IMR-90 (cell line): ENCODE measurements at regions not wholly inside any gene's neighbourhood (a gene's known extent, or its start where the extent isn't known, plus 50 kb on each side); places are given as distances from the start of the nearest gene placed in this dataset.

Source experiments
- ATAC-seq: fragments of 200-7000 bp; cut with Tn5 transposase; 2 replicates; pipeline ENCODE4 v1.9.1; 2020; ENCODE audit warnings: low read depth, mild to moderate bottlenecking, moderate library complexity
- BruUV-seq: library from RNA; stranded (reverse); fragments of 400-500 nt; replicated peaks from 2 replicates; lab custom pipeline; 2021; lab: Mats Ljungman, UMichigan
- CTCF ChIA-PET: fragments of 300-600 bp; formaldehyde crosslinking; extraction: SDS; loops from one replicate; lab custom pipeline; 2021; ENCODE audit warnings: antibody characterized with exemption; lab: Yijun Ruan, JAX
- POLR2A ChIA-PET: fragments of 300-600 bp; sonication (Branson Sonifier 250); formaldehyde crosslinking; loops from one replicate; lab custom pipeline; 2022; ENCODE audit warnings: antibody characterized with exemption; ENCODE audit not compliant: unreplicated experiment; lab: Charles Lee
- DNase-seq: peaks from one replicate; pipeline ENCODE4 v3.0.0; 2013
- H2AFZ ChIP-seq: replicated peaks from 2 replicates; pipeline ENCODE3; 2013; ENCODE audit warnings: low read length, mild to moderate bottlenecking; ENCODE audit not compliant: poor library complexity
- H2AK5ac ChIP-seq: 2 replicates; pipeline ENCODE4 v1.6.1; 2013; ENCODE audit warnings: low read depth, low read length, inconsistent platforms
- H2AK9ac ChIP-seq: replicated peaks from 2 replicates; pipeline ENCODE3; 2013; ENCODE audit warnings: mild to moderate bottlenecking, low read depth, low read length, moderate library complexity; ENCODE audit not compliant: poor library complexity
- H2BK120ac ChIP-seq: 2 replicates; pipeline ENCODE4 v1.6.1; 2013; ENCODE audit warnings: low read depth, low read length, inconsistent platforms
- H2BK15ac ChIP-seq: 3 replicates; pipeline ENCODE4 v1.6.1; 2013; ENCODE audit warnings: low read depth, low read length, inconsistent platforms
- H2BK20ac ChIP-seq: 2 replicates; pipeline ENCODE4 v1.6.1; 2013; ENCODE audit warnings: low read depth, mild to moderate bottlenecking, inconsistent platforms, low read length, moderate library complexity
- H2BK5ac ChIP-seq: 2 replicates; pipeline ENCODE4 v1.6.1; 2013; ENCODE audit warnings: mild to moderate bottlenecking, low read depth, low read length, inconsistent platforms; ENCODE audit not compliant: poor library complexity, severe bottlenecking
- H3K14ac ChIP-seq: replicated peaks from 2 replicates; pipeline ENCODE4 v1.6.1; 2013; ENCODE audit warnings: low read depth, low read length, inconsistent platforms
- H3K18ac ChIP-seq: 2 replicates; pipeline ENCODE4 v1.6.1; 2013; ENCODE audit warnings: low read depth, low read length, control low read depth
- H3K23ac ChIP-seq: 2 replicates; pipeline ENCODE4 v1.6.1; 2013; ENCODE audit warnings: low read depth, low read length, inconsistent platforms
- H3K27ac ChIP-seq: 2 replicates; pipeline ENCODE4 v1.5.1; 2013; ENCODE audit warnings: mild to moderate bottlenecking, control low read depth, low read length; ENCODE audit not compliant: insufficient read depth
- H3K27me3 ChIP-seq: 2 replicates; pipeline ENCODE4 v1.6.1; 2013; ENCODE audit warnings: low read length; ENCODE audit not compliant: control insufficient read depth, insufficient read depth
- H3K36me3 ChIP-seq: 2 replicates; pipeline ENCODE4 v1.6.1; 2013; ENCODE audit warnings: low read length, mixed read lengths; ENCODE audit not compliant: control insufficient read depth, insufficient read depth
- H3K4ac ChIP-seq: 2 replicates; pipeline ENCODE4 v1.6.1; 2013; ENCODE audit warnings: low read depth, low read length, inconsistent platforms
- H3K4me1 ChIP-seq: 2 replicates; pipeline ENCODE4 v1.6.1; 2013; ENCODE audit warnings: low read length, mixed read lengths; ENCODE audit not compliant: control insufficient read depth, insufficient read depth
- H3K4me2 ChIP-seq: 2 replicates; pipeline ENCODE4 v1.6.1; 2013; ENCODE audit warnings: low read depth, mild to moderate bottlenecking, control low read depth, low read length, moderate library complexity
- H3K4me3 ChIP-seq: 2 replicates; pipeline ENCODE4 v1.5.1; 2013; ENCODE audit warnings: low read depth, mild to moderate bottlenecking, control low read depth, low read length, moderate library complexity; ENCODE audit not compliant: insufficient read depth
- H3K56ac ChIP-seq: 2 replicates; pipeline ENCODE4 v1.6.1; 2013; ENCODE audit warnings: low read length, inconsistent platforms; ENCODE audit not compliant: insufficient read depth; ENCODE audit errors: extremely low read depth
- H3K79me1 ChIP-seq, 2 experiments: 2 replicates each; pipeline ENCODE4 v1.6.1; 2013; ENCODE audit warnings: low read length in 2 of 2, inconsistent platforms in 1 of 2, low read depth in 1 of 2
- H3K9ac ChIP-seq: 2 replicates; pipeline ENCODE4 v1.6.1; 2013; ENCODE audit warnings: low read depth, low read length, control low read depth
- H3K9me1 ChIP-seq: 2 replicates; pipeline ENCODE4 v1.6.1; 2013; ENCODE audit warnings: low read length, inconsistent platforms; ENCODE audit not compliant: insufficient read depth
- H3K9me3 ChIP-seq: 2 replicates; pipeline ENCODE4 v1.6.1; 2013; ENCODE audit warnings: low read length; ENCODE audit not compliant: control insufficient read depth, insufficient read depth
- H4K20me1 ChIP-seq: 2 replicates; pipeline ENCODE4 v1.6.1; 2013; ENCODE audit warnings: low read length, inconsistent platforms; ENCODE audit not compliant: insufficient read depth
- H4K5ac ChIP-seq: 2 replicates; pipeline ENCODE4 v1.6.1; 2013; ENCODE audit warnings: mild to moderate bottlenecking, low read depth, low read length, control low read depth
- H4K8ac ChIP-seq, 2 experiments: 2 replicates each; pipeline ENCODE4 v1.6.1; 2013; ENCODE audit warnings: low read depth in 2 of 2, low read length in 2 of 2, control low read depth in 1 of 2, inconsistent platforms in 1 of 2
- H4K91ac ChIP-seq: 2 replicates; pipeline ENCODE4 v1.6.1; 2013; ENCODE audit warnings: low read depth, low read length, inconsistent platforms; ENCODE audit not compliant: insufficient read depth
- BHLHE40 ChIP-seq: fragments of 150-350 bp; IDR thresholded peaks from 2 replicates; pipeline ENCODE4 v1.6.1; 2016; ENCODE audit warnings: mild to moderate bottlenecking, low read depth, low read length
- CEBPB ChIP-seq: IDR thresholded peaks from 2 replicates; pipeline ENCODE4 v1.6.1; 2012; ENCODE audit warnings: low read depth, low read length, improper control_type of control experiment
- CTCF ChIP-seq: conservative IDR thresholded peaks from 2 replicates; pipeline ENCODE4 v1.5.1; 2012; ENCODE audit warnings: mild to moderate bottlenecking, low read depth, low read length, improper control_type of control experiment
- ELK1 ChIP-seq: fragments of 150-350 bp; IDR thresholded peaks from 2 replicates; pipeline ENCODE4 v1.6.1; 2016; ENCODE audit warnings: low read depth, mild to moderate bottlenecking, low read length, moderate library complexity, borderline replicate concordance
- FOS ChIP-seq: fragments of 150-350 bp; IDR thresholded peaks from 2 replicates; pipeline ENCODE4 v1.6.1; 2016; ENCODE audit warnings: low read depth, low read length
- MAFK ChIP-seq: IDR thresholded peaks from 2 replicates; pipeline ENCODE4 v1.6.1; 2012; ENCODE audit warnings: low read depth, low read length, improper control_type of control experiment
- MAZ ChIP-seq: IDR thresholded peaks from 2 replicates; pipeline ENCODE4 v1.6.1; 2012; ENCODE audit warnings: low read depth, mild to moderate bottlenecking, low read length, improper control_type of control experiment, moderate library complexity, borderline replicate concordance
- MXI1 ChIP-seq: IDR thresholded peaks from 2 replicates; pipeline ENCODE4 v1.6.1; 2012; ENCODE audit warnings: low read depth, mild to moderate bottlenecking, low read length, moderate library complexity, borderline replicate concordance
- NFE2L2 ChIP-seq: fragments of 150-350 bp; IDR thresholded peaks from 2 replicates; pipeline ENCODE4 v1.6.1; 2016; ENCODE audit warnings: low read depth, mild to moderate bottlenecking, low read length
- POLR2A ChIP-seq: IDR thresholded peaks from 2 replicates; pipeline ENCODE4 v1.6.1; 2012; ENCODE audit warnings: mild to moderate bottlenecking, low read depth, low read length
- RCOR1 ChIP-seq: IDR thresholded peaks from 2 replicates; pipeline ENCODE4 v1.6.1; 2012; ENCODE audit warnings: mild to moderate bottlenecking, low read length, improper control_type of control experiment; ENCODE audit not compliant: insufficient replicate concordance
- RFX5 ChIP-seq: IDR thresholded peaks from 2 replicates; pipeline ENCODE4 v1.8.0; 2012; ENCODE audit warnings: low read depth, mild to moderate bottlenecking, low read length, moderate library complexity
- SMC3 ChIP-seq: fragments of 150-350 bp; IDR thresholded peaks from 2 replicates; pipeline ENCODE4 v1.6.1; 2016; ENCODE audit warnings: low read depth, mild to moderate bottlenecking, antibody characterized with exemption, low read length, moderate library complexity
- WGBS, 2 experiments: methylation state at CpG; one replicate each; pipeline versions ENCODE4 v1.1.5 to v1.1.7; 2013; ENCODE audit warnings: missing lambda C conversion rate in 2 of 2; ENCODE audit not compliant: insufficient read length in 1 of 2; ENCODE audit errors: extremely low coverage in 2 of 2; 5-methylcytosine and 5-hydroxymethylcytosine counted together
- dilution Hi-C: fragments of 300-500 bp; cut with HindIII; formaldehyde crosslinking; loops from one replicate; pipeline ENCODE4 v1.14.3; 2018; ENCODE audit warnings: low sequenced_read_pairs; ENCODE audit not compliant: unreplicated experiment
- in situ Hi-C: fragments of 300-500 bp; cut with MboI; formaldehyde crosslinking; loops from 3 replicates; pipeline ENCODE4 v1.14.3; 2019; ENCODE audit warnings: low sequenced_read_pairs, inconsistent platforms, mixed read lengths
- intact Hi-C: fragments of 100-400 bp; cut with micrococcal nuclease; formaldehyde crosslinking; loops from 2 replicates; pipeline ENCODE4 v1.10.0; 2022

- no peak overlapping the region for H3K14ac ChIP-seq
- no peak overlapping the region for H2AFZ ChIP-seq
- no peak overlapping the region for H4K5ac ChIP-seq
- H3K27me3 ChIP-seq, result no peaks in the 10 kb centered on the region
- H3K27ac ChIP-seq, result no peak overlapping the region
- no peak overlapping the region for H2AK5ac ChIP-seq
- no peak overlapping the region for H4K8ac ChIP-seq
- no peak overlapping the region for H3K4ac ChIP-seq
- H3K9me1 ChIP-seq, result no peaks in the 10 kb centered on the region
- in situ Hi-C loops (no loop called here), intact Hi-C loops (no loop called here), dilution Hi-C loops (no loop called here)
- no peaks in the 10 kb centered on the region for H3K79me1 ChIP-seq
- DNase-seq (no peak), ATAC-seq (no peak)
- H2BK120ac ChIP-seq, result no peak overlapping the region
- H2BK5ac ChIP-seq, result no peak overlapping the region
- no peak overlapping the region for H3K9ac ChIP-seq
- H2BK15ac ChIP-seq, result no peak overlapping the region
- H3K56ac ChIP-seq, result no peak overlapping the region
- no peak overlapping the region for H3K18ac ChIP-seq
- H3K36me3 ChIP-seq, result no peaks in the 10 kb centered on the region
- H3K4me3 ChIP-seq, result no peak overlapping the region
- CTCF ChIA-PET, result no interaction called here
- no peak overlapping the region for H4K91ac ChIP-seq
- H2BK20ac ChIP-seq, result no peak overlapping the region
- no peaks in the 10 kb centered on the region for H4K20me1 ChIP-seq
- no peak overlapping the region for H3K23ac ChIP-seq
- no peaks in the 10 kb centered on the region for H3K4me1 ChIP-seq
- WGBS, 2 experiments, result no CpG with 5 or more reads among the region's 3 CpGs
- no peaks in the 10 kb centered on the region; the same call in 1 of the 2 replicates for H3K9me3 ChIP-seq
- no peak overlapping the region for H2AK9ac ChIP-seq
- H3K4me2 ChIP-seq, result no peak overlapping the region
- POLR2A ChIA-PET, result no interaction called here
- BruUV-seq, result no TSS peak
- TF ChIP-seq ELK1, result no peak
- TF ChIP-seq RCOR1, result no peak
- TF ChIP-seq SMC3, result no peak
- TF ChIP-seq MAZ, result no peak
- no peak for TF ChIP-seq MXI1
- no peak for TF ChIP-seq NFE2L2
- no peak for TF ChIP-seq BHLHE40
- no peak for TF ChIP-seq MAFK
- no peak for TF ChIP-seq CEBPB
- no peak for TF ChIP-seq CTCF
- no peak for TF ChIP-seq RFX5
- TF ChIP-seq FOS, result no peak
- no peak for TF ChIP-seq POLR2A
Observed at GRCh38 chr6:51554029-51554428, 533.4 kb downstream of the PKHD1 start.
